ENCODE measurements at regions not wholly inside any gene's neighbourhood (a gene's known extent, or its start where the extent isn't known, plus 50 kb on each side); places are given as distances from the start of the nearest gene placed in this dataset.

- no peak for DNase-seq
Measured at GRCh38 chr6:21523652-21524051, 69.9 kb upstream of the SOX4 start.

GRCh38 chr6:21524201-21524600 lies 69.3 kb upstream of the SOX4 start:
- DNase-seq, result no peak

- no peak for DNase-seq
Measured at GRCh38 chr6:21526974-21527373, 66.6 kb upstream of the SOX4 start.

- no peak for DNase-seq
Measured at GRCh38 chr6:21527731-21528130, 65.8 kb upstream of the SOX4 start.

- no peak for DNase-seq
Measured at GRCh38 chr6:21529431-21529830, 64.1 kb upstream of the SOX4 start.

GRCh38 chr6:21531393-21531792 lies 62.2 kb upstream of the SOX4 start:
- DNase-seq, result no peak

- DNase-seq, result no peak
Measured at GRCh38 chr6:21533678-21534077, 59.9 kb upstream of the SOX4 start.

- no peak for DNase-seq
Measured at GRCh38 chr6:21536280-21536766, 57.2 kb upstream of the SOX4 start.

- no peak for DNase-seq
Measured at GRCh38 chr6:21537637-21538036, 55.9 kb upstream of the SOX4 start.

GRCh38 chr6:21538186-21538798 lies 55.3 kb upstream of the SOX4 start:
- DNase-seq, result no peak

GRCh38 chr6:21539621-21540100 lies 53.9 kb upstream of the SOX4 start:
- DNase-seq, result no peak

All from CD4-positive, alpha-beta T cell treated with Interleukin-4 for 1 hour (primary cell).